ENCODE measurements at regions not wholly inside any gene's neighbourhood (a gene's known extent, or its start where the extent isn't known, plus 50 kb on each side); places are given as distances from the start of the nearest gene placed in this dataset.

DNA sequence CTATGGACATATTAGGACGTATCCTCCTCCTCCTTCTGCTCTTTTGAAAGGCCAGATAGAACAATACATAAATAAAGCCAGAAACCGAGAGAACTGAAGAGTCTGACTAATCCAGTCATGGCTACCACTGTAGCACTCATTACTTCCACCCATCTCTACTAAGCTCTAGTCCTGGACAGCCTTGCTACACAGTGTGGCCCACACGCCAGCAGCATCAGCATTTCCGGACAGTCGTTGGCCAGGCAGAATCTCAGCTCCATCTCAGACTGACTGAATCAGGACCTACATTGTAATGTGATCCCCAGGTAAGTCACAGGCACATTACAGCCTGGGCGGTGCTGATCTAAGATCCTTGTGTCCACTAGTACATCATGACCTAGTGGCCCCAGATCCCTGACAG, 182.9 kb downstream of the DRD1 start:
- no peak overlapping the region for H3K4me3 ChIP-seq (ENCODE audit: low read length)
- TF ChIP-seq, protein P1, sequence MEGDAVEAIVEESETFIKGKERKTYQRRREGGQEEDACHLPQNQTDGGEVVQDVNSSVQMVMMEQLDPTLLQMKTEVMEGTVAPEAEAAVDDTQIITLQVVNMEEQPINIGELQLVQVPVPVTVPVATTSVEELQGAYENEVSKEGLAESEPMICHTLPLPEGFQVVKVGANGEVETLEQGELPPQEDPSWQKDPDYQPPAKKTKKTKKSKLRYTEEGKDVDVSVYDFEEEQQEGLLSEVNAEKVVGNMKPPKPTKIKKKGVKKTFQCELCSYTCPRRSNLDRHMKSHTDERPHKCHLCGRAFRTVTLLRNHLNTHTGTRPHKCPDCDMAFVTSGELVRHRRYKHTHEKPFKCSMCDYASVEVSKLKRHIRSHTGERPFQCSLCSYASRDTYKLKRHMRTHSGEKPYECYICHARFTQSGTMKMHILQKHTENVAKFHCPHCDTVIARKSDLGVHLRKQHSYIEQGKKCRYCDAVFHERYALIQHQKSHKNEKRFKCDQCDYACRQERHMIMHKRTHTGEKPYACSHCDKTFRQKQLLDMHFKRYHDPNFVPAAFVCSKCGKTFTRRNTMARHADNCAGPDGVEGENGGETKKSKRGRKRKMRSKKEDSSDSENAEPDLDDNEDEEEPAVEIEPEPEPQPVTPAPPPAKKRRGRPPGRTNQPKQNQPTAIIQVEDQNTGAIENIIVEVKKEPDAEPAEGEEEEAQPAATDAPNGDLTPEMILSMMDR (conservative IDR thresholded peaks at IDR 0.05; ENCODE audit: low read depth, low read length): no peak
- DNase-seq (ENCODE audit: low read depth): no peak

DNA sequence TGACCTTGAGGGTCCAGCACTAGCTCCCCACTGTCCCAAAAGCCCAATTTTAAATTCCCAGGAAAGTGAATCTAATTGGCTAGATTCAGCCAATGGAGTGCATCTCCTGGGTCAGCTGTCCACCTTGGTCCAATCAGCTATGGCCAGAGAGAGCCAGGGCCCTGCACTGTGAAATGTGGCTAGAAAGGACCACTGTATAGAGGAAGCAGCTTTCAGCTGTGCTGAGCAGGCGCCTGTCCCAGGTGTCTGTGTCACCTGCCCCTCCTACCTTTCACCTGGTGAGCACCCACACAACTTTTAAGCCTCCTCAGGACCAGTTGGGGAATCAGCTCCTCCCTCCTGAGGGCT, 186.2 kb downstream of the DRD1 start:
- no peak for DNase-seq (ENCODE audit: low read depth)

DNA sequence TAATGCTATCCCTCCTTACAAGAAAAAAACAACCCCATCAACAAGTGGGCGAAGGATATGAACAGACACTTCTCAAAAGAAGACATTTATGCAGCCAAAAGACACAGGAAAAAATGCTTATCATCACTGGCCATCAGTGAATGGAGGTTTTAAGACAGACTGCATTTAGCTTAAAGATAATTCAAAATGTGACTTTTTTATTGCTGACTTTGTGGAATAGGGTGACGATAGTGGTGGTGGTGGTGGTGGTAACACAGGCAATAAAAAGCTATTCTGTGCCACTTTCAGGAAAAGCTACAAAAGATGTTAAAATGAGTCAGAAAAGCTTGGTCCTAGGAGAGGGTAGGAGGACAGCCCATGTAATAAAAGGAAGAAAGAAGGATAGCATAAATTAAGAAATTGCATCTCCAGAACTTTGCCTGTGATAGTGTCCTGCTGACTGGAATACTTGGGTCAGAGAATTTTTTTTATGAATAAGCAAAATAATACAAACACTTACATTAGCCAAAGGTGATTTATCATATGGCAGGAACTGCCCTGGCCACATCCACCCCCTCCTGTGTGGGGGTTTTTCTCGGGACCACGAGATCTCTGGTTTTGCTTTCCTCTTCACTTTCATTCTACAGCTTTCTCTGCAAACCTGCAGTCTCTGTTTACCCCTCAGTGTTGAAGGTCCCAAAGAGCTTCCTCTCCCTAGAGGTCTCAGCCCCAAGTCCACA, 186.7 kb downstream of the DRD1 start:
- TF ChIP-seq, protein P1 (conservative IDR thresholded peaks at IDR 0.05; ENCODE audit: low read depth, low read length): no peak
- DNase-seq (ENCODE audit: low read depth): no peak
- H3K4me3 ChIP-seq (ENCODE audit: low read length): no peak overlapping the region

More for the DNA sequence above, 186.2 kb downstream of the DRD1 start:
- TF ChIP-seq, protein P1 (conservative IDR thresholded peaks at IDR 0.05; ENCODE audit: low read depth, low read length): no peak
- no peak overlapping the region for H3K4me3 ChIP-seq (ENCODE audit: low read length)

DNA sequence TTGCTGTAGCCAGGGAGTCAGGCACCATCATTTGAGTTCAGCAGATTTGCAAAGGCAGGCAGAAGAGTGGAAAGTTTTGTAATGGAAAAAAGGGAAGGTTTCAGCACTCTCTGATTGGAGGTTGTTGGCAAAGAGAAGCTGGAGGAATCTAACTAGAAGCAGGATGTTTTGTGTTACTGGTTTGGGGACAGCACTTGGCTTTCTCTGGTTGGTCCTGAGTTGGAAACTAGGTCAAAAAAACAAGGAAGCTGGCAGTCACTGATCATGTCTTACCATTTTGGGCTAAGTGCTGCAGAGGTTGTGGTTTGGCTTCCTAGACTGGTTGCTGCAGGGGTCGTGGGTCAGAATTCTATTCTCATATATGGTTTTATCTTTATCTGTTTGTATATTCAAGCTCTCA, 189.8 kb downstream of the DRD1 start:
- TF ChIP-seq, protein P1 (conservative IDR thresholded peaks at IDR 0.05; ENCODE audit: low read depth, low read length): no peak
- DNase-seq (ENCODE audit: low read depth): no peak
- H3K4me3 ChIP-seq (ENCODE audit: low read length): no peak overlapping the region

DNA sequence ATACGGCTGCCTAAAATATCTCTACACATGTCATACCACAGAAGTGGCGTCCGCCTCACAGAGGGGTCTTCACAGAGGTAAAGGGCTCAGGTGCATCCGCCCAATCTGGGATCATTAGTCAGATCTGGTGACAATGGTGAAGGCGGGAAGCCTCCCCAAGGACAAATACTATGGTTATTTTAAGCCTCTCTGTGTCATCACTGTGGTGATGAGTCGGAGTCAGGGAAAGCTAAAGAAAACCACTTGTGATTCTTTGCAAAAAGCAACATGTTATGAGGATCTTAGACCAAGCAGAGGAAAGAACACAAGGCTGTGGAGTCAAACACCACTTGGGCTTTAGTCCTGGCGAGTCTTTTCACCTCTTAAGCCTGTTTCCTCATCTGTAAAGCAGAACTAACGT, 190.4 kb downstream of the DRD1 start:
- TF ChIP-seq, protein P1 (conservative IDR thresholded peaks at IDR 0.05; ENCODE audit: low read depth, low read length): no peak
- DNase-seq (ENCODE audit: low read depth): no peak
- no peak overlapping the region for H3K4me3 ChIP-seq (ENCODE audit: low read length)

DNA sequence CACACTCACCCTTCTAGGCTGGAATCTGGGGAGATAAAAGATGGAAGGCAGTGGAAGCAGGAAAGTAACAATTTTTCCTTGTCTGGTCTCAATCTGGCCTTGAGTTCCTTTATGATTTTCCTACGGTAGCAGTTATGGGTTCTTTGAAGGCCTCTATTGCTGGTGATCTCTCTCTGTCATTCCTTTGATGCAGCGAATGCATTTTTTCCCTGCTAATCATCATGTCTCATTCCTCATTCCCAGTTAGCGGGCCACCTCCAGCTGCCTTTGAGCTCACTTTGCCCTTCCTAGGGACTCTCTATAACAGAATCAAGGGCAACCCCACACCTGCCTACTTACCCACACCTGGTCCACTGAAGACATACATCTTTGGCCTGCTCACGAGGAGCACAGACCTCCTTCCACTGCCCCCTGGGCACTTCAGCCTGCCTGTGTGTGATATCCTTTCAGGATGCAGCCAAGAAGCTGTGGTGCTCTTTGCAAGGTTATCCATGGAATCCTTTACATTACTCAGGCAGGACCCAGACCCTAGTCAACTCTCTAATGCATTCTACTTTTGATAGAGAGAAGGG, 191.7 kb downstream of the DRD1 start:
- no peak overlapping the region for H3K4me3 ChIP-seq (ENCODE audit: low read length)
- no peak for DNase-seq (ENCODE audit: low read depth)
- TF ChIP-seq, protein P1 (conservative IDR thresholded peaks at IDR 0.05; ENCODE audit: low read depth, low read length): no peak

DNA sequence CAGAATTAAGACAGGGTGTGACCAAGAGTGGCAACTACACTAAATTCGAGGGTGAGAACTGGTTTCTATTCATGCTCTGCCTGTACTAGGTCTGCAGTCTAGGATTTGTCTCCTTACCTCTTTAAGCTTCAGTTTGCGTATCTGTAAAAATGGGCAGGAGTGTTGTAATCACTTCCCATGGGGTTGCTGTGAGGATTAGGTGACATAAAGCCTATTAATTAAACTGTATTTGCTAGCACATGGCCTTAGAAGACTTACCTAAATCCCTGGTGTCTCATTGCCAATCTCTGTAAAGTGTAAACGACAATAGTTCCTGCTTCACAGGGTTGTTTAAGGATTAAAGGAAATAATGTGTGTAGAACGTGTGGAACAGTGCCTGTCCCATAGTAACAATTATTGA, 193.6 kb downstream of the DRD1 start:
- no peak overlapping the region for H3K4me3 ChIP-seq (ENCODE audit: low read length)
- TF ChIP-seq, protein P1 (conservative IDR thresholded peaks at IDR 0.05; ENCODE audit: low read depth, low read length): no peak
- peak; percentile 63 for DNase-seq (ENCODE audit: low read depth)
